Inferior parietal cortex (tissue), 1 donor: ENCODE measurements at regions not wholly inside any gene's neighbourhood (a gene's known extent, or its start where the extent isn't known, plus 50 kb on each side); places are given as distances from the start of the nearest gene placed in this dataset.
A peak's percentile ranks its signal among the peaks of the same experiment; 100 is the strongest.
"Not testable (repeated sequence)": the region's sequence is repeated elsewhere in the genome, so short reads cannot be mapped to it uniquely, and the experiment has no call there.

Source experiments
- DNase-seq: peaks from one replicate; pipeline ENCODE4 v3.0.0-alpha.2; 2016; ENCODE audit errors: extremely low spot score

DNA sequence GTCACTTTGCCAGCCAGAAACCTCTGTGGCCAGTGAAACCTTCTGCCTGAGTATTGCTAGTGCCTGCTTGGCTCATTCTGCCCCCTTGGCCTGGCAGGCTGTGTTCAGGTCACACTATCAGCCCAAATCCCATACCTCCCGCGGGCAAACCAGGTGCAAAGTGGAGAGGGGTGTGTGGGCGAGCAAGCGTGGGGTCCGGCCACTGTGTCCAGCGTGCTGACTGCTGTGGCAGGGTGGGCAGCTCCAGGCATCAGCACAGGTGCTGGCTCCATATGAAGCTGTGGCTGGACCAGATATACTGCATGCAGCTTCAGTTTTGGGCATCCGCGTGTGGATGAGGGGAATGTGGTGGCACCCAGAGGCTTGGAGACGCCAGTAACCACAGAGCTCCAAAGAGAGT, 576.5 kb upstream of the EDIL3 start:
- DNase-seq, result no peak

DNA sequence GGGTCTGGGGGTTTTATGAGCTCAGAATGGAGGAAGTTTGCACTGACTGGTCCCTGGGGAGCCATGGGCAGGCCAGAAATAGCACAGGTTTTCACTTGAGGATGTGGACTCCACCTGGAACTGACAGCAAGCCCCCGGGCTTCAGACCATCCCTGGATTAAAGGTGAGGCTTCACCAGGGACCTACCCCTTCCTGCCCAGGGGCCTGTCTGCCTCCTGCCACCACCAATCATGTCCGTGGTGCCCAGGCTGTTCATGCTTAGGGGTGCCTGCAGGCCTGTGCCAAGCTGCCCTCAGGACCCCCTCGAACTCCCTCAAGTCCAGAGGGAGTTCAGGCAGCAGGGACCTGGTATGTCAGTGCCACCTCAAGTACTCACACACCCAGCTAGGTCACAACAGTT, 577.2 kb upstream of the EDIL3 start:
- DNase-seq, result no peak

DNA sequence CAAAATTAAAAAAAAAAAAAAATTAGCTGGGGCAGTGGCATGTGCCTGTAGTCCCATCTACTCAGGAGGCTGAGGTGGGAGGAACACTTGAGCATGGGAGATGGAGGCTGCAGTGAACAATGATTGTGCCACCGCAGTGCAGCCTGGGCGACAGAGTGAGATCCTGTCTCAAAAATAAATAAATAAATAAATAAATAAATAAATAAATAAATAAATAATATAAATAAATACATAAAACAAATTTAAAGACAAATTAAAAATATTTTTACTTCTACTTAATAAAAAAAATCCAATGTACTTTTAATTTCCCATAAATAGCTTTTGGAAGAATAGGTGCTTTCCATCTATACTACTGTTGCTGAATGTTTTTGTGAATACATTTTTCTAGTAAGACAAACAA, 598.4 kb upstream of the EDIL3 start:
- no peak for DNase-seq

DNA sequence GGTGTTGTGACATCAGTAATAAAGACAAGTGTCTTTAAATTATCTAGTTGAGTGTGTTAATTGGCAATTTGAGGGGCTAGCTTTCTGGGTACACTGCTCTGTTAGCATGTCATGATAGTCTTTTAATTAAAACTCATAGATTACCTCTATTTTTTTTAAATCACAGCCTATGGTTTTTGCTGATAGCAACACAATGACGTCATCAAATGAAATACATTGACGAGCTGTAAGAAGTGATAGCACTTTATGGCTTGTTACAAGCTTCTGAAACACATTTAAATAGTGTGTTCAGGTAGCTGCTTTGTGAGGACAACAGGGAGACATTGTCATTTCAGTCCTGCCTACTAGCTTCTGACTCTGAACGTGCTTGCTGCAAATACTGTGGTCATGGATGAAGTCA, 600.5 kb upstream of the EDIL3 start:
- DNase-seq, result no peak

DNA sequence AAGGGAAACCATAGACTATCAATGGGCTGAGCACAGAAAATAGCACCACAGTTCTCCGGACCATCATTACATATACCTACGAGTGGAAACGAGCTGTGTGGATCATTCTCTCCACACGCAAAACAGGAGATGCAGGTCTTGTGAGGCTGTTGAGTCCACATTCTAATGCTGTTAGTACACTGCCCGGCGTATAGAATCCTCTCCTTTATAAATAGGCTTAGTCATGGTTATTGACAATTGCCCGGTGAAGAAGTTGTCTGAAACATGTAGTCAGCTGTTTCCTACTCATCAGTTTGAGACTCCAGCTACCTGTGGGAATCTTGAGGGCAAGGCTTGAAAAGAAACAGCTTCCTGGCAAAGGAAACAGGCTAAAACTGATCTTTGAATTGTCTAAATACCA, 602.0 kb upstream of the EDIL3 start:
- DNase-seq, result no peak

DNA sequence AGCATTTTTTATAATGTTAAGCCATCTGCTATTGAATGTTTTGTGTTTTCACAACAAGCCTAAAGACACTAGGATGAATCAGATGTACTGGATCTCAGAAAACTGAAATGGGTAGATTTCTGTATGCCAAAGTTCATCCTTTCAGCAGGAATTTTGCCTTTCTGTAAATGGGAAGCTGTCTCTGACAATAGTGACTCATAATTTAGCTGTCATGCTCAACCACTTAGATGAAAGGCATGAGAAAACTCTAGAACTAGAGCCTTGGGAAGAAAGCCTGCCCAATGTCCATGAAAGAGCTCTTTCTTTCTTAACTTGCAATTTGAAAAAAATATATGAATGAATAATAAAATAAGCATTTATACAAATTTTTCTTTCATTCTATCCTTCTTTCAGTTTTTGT, 616.0 kb upstream of the EDIL3 start:
- DNase-seq, result no peak

DNA sequence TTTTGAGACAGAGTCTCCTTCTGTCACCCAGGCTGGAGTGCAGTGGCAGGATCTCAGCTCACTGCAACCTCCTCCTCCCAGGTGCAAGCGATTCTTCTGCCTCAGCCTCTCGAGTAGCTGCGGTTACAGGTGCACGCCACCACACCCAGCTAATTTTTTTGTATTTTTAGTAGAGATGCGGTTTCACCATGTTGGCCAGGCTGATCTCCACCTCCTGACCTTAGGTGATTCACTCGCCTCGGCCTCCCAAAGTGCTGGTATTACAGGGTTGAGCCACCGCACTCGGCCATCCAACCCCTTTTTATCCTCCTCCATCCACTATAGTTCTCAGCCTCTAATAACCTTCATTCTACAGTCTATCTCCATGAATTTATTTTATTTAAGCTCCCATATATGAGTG, 617.3 kb upstream of the EDIL3 start:
- not testable (repeated sequence) for DNase-seq

DNA sequence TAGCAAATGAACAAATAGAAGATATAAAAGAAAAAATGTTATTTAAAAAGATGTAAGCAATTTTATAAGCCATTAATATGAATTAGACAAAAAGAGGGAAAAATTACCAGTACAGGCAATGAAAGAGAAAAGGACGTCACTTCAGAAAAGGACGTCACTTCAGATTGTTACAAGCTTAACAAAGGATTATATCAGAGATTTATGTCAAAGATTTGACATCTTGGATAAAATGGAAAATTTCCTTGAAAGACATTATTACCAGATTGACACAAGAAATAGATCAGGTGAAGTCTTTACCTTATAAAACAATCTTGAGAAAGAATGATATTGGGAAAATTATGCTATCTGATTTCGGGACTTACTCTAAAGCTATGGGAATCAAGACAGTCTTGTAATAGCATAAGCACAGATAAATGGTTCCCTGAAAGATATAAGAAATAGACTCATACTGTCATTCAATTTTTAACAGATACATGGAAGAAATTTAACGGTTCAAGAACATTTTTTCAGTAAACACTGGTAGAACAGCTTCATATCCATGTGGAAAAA, 625.4 kb upstream of the EDIL3 start:
- no peak for DNase-seq

DNA sequence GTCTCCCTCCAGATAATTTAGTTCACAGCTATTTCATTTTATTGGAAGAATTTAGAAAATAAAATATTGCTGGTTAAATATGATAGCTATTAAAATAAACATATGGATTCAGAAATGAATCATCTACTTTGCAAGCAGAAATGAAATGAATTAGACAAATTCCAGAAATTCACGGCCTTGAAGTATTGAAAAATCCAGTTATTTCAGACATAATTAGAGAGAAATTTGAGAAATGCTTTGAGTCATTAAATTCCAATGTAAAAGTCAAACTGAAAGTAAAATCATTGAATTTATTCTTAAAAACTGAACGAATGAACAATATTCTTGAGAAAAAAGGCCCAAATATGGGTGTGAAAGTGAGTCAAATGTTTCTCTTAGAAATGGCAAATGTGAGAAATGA, 632.6 kb upstream of the EDIL3 start:
- DNase-seq, result no peak

DNA sequence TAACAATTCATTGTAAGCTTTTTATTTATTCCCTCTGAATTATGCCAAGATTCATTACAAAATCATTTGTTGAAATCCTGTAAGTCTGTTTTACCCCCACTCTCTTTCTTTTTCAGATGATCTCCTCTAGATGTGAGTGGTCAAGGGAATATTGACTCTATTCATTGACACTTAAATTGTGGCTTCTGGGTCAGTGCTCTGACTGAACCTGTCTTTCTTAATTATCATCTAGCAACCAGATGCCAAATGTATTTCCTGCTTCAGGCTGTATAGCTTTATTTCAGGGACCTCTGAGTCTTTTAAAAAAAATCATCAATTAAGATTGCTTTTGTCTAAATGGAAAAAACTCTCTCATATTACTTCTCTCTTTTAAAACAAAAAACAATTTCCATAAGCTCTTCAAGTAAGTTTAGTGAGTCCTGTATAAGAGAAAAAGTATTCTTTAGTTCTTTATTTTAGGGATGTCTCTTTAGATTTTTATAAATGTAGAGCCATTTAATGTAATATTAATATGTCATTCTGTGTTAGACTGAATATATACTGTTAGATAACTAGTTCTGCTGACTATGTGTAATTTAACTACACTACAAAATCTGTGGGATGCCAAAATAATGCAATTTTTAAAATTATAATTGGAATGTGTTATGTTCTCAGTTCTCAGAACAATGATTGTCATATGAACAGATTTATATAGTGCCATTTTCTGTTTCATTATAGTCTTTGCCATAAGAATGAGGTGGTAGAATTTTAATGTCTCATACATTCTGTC, 645.8 kb upstream of the EDIL3 start:
- no peak for DNase-seq

DNA sequence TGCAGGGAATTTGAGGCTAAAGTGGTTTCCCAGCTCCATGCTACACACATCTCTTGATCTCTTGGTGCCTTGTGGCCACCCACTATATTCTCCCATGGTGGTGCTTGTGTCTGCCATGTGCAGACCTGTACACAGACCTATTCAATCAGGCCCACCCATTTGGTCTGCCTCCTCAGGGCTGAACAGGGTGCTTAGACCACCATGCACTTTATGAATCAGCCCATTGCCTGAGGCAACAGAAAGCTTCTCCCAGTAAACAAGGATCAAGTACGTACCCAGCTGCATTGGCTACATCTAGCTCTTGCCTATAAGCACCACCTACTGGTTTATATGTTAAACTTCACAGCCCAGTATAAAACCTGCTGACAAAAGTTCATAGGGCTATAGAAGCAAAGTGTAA, 664.3 kb upstream of the EDIL3 start:
- DNase-seq, result peak; percentile 9

DNA sequence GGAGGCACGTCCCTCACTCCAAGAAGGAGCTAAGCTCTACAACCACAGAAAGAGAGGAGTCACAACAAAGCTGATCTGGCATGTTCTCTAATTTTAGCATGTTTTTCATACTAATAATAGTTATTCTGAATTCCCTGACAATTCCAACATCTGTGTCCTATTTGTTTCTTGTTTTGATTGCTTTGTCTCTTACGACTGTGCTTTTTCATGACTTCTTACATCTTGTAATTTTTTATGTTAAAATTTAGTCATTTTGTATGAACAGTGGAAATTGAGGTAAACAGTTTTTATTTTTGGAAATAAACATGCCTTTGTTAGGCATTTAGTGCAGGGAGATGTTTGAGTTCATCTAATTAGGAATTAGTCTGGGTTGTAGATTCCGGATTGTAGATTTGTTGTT, 668.1 kb upstream of the EDIL3 start:
- DNase-seq, result no peak

DNA sequence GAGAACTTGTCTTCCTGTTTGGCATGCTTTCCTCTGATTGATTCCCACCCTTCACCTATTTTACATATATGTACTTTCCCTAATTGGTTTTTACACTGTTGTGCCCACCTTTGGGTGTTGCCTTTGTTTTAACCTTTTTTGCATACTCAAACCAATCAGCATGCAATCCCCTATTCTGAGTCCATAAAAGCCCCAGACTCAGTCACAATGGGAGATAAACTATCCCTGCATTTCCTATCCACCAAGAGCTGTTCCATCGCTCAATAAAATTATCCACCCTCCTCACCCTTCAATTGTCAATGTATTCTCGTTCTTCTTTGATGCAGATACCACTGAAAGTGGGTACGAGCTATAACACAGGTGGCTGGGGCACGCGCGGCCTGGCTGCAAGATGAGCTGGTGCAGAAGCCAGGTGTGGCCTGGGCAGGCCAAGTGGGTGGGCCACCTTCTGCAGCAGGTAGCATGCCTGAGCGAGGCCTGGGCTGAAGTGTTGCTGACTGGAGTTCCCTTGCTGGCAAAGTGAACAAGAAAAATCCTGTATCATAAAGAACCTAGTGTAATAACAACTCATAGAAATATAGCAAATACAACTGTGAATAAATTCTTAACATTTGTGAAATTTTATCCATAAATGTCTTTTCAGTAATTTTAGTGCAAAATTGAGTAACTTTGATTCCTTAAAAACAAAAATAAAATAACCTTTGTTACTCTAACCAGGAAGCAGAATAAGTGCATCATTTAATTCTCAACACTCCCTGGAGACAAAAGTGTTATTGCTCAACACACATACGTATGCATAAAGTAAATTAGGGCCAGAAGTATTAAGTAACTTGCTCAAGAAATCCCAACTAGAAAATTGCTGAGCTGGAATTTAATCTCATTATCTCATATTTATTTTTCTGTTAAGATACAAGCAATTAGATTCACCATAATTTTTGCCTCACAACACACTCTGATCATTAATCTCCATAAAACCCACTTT, 685.3 kb upstream of the EDIL3 start:
- no peak for DNase-seq

DNA sequence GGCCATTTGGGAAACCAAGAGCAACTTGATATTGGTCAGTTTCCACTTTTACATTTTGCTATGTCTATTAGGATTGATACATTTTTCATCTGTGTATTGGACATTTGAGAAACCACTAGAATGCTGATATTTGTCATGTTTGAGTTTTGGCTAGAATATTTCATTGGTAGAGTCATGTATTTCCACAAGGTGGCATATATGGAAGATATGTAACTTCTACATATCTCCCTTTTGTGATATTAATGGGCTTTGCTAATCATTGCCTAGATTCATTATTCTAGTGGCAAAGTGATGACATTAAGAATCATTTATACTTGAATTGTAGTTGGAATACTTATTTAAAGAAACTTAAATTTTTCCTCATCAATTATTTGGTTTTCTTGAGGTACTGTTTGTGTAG, 692.9 kb upstream of the EDIL3 start:
- DNase-seq, result no peak

DNA sequence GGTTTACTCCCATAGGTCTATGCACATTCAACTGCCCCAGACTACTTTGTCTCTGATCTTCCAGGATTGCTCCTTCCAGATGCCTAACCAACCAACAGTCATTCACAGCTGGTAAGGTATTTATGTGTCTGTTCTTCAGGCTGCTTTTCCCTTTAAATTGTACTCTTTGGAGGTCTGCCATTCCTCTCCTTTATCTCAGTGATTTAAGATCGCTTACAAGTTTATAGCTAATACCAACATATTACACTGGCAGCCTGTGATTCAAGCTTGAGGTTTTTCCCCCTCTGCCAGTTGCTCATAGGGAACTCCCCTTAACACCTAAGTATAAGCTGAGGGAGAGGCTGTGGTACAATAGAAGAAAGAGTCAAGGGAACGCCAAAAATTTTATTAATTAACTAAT, 711.7 kb upstream of the EDIL3 start:
- DNase-seq, result no peak

DNA sequence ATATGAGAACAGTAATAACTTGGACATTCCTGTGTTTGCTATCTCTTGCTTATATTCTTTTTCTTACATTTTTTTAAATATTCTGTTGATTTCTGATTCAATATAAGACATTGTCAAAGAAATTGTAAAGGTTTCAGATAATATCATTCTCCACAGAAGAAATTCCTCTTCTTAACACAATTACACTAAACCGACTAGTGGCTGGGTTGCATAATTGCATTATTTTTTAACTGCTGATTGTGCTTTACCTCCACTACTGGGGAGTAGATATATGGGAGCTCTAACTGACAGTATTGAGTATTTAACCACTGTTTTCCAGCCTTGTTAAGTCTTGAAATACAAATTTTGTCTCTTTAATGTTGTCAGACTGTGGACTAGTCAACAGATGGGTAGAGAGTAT, 723.8 kb upstream of the EDIL3 start:
- no peak for DNase-seq

DNA sequence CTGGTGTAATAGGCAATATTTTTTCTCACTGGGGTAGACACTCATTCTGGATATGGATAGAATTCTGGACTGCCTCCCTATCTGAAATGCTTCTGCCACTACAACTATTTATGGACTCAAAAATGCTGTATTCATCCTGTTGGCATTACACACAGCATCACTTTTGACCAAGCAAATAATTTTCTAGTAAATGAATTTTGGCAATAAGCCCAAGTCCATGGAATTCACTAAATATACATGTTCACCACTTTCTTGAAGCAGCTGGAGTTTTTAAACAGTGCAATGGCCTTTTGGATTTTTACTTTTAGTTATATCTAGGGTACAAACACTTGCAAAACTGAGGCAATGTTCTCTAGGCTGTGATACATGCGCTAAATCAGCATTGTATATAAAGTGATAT, 724.9 kb upstream of the EDIL3 start:
- no peak for DNase-seq

DNA sequence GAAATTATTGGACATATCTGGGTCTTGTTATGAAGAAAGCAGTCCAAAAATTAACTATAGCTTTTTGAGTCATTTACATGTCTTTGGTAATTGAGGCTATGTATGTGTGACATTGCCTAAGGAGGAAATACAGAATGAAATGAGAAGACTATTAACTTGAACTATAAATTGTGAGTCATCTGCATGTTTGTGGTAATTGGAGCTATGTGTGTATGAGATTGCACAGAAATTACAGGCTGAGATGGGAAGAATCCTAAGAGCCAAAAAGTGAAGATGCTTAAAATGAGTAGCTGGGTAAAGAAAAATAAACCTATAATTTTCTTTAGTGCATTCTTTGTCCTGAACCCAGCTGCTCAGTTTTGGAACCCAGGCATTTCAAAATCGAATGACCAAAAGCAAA, 747.6 kb upstream of the EDIL3 start:
- no peak for DNase-seq

DNA sequence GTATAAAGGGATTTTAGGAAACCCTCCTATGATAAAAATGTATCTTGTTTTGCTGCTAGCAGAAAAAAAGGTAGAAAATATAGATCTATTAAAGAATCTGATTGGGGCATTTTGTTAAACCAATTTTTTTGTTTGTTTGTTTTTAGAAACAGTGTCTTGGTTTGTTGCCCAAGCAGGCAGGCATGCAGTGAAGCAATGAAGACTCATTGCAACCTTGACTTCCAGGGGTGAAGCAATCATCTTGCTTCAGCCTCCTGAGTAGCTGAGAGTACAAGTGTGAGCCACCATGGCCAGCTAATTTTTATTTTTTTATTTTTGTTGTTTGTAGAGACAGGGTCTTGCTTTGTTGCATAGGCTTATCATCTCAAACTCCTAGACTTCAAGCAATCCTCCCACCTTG, 755.8 kb upstream of the EDIL3 start:
- no peak for DNase-seq

DNA sequence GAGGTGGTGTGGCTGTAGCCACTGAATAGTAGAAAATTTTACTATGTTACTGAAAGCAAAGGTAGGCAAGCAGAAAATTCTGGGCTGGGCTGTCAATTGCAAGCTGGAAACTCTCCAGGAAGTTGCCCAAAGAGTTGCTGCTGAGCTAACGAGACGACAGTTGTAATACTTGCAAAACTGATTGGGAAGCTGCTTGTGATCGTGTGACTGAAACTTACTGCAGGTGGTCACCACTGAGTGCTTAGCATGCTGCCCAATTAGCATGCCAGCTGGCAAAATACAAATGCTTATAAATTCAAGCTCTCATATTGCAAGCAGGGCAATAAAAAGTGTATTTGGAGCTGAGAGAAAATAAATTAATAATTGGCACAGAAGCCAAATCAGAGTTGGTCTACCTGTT, 758.5 kb upstream of the EDIL3 start:
- DNase-seq, result no peak

DNA sequence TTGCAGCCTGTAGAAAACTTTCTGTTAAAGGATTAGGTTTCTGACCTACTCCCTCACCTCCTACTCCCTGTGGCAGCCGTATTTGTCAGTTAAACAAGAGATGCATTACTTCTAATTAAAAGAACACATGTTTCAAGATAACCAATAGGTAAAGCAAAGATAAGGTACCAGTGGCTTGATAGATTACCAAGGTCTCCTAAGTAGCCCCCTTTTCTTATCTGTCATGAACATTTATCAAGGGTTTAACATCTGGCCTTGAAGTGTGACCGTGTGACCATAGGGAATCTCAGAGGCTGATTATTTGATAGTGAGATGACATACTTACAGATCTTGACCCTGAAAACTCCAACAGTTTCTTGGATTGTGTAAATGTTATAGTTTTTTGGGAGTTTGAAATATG, 764.0 kb upstream of the EDIL3 start:
- DNase-seq, result no peak

DNA sequence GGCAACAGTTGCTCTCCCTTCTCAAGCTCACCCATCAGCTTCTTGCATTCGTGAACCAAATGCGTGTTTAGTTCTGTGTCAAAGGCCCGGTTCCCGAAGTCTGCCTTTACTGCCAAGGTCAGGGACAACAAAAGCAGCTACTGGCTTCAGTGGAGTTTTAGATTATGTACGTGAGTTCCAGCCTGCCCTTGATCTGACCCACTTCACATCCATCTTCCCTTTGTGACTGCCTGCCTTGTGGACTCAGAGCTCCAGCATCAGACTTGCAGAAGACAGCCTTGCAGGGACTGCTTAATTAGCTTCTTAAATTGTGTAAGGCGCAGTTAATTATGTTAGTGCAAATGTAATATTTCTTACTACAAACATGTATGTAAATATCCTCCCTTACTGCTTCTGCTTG, 774.7 kb upstream of the EDIL3 start:
- no peak for DNase-seq

DNA sequence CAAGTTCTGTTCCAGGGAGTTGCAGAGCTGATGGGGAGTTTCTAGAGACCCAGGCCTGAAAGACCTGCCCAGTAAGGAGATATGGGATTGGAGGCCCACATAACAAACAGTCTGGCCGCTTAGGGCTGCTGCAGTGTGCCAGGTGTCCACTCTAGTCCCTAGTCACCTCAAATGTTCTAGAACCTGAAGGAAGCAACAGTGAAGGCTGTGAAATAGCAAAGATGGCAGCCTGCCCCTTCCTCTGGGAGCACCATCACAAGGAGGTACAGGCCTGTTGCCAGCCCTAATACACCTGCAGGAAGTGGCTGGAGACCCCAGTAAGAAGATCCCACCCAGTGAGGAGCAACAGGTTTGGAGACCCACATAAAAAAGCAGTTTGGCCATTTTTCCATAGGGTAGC, 783.8 kb upstream of the EDIL3 start:
- no peak for DNase-seq
